SIG-M5 treated with dmso at 0.1 percent for 504 hours (cell line): ENCODE measurements at regions not wholly inside any gene's neighbourhood (a gene's known extent, or its start where the extent isn't known, plus 50 kb on each side); places are given as distances from the start of the nearest gene placed in this dataset.
"Not testable (repeated sequence)": the region's sequence is repeated elsewhere in the genome, so short reads cannot be mapped to it uniquely, and the experiment has no call there.

ENCODE experiments used
- DNase-seq: peaks from one replicate; lab custom pipeline; 2025; ENCODE audit not compliant: unreplicated experiment; lab: John Stamatoyannopoulos, UW

- no peak for DNase-seq
These were observed 1371.4 kb downstream of the ADGRL3 start for GRCh38 chr4:62571494-62571893.

- no peak for DNase-seq
These were observed 1360.7 kb downstream of the ADGRL3 start for GRCh38 chr4:62560858-62561257.

- no peak for DNase-seq
These were observed 1350.0 kb downstream of the ADGRL3 start for GRCh38 chr4:62550121-62550520.

GRCh38 chr4:62549601-62550000, 1349.5 kb downstream of the ADGRL3 start:
- DNase-seq, result no peak

GRCh38 chr4:62548765-62549164, 1348.6 kb downstream of the ADGRL3 start:
- DNase-seq, result no peak

GRCh38 chr4:62548108-62548524, 1348.0 kb downstream of the ADGRL3 start:
- no peak for DNase-seq

- DNase-seq, result no peak
These were observed 1344.3 kb downstream of the ADGRL3 start for GRCh38 chr4:62544428-62544827.

GRCh38 chr4:62543002-62543401, 1342.9 kb downstream of the ADGRL3 start:
- DNase-seq, result no peak

GRCh38 chr4:62533573-62533972, 1333.4 kb downstream of the ADGRL3 start:
- DNase-seq, result no peak

- no peak for DNase-seq
These were observed 1331.6 kb downstream of the ADGRL3 start for GRCh38 chr4:62531731-62532130.

- DNase-seq, result no peak
These were observed 1331.1 kb downstream of the ADGRL3 start for GRCh38 chr4:62531264-62531663.

- DNase-seq, result no peak
These were observed 1328.7 kb downstream of the ADGRL3 start for GRCh38 chr4:62528874-62529273.

GRCh38 chr4:62526671-62527070, 1326.5 kb downstream of the ADGRL3 start:
- no peak for DNase-seq

- DNase-seq, result no peak
These were observed 1323.1 kb downstream of the ADGRL3 start for GRCh38 chr4:62523256-62523655.

GRCh38 chr4:62522273-62522672, 1322.1 kb downstream of the ADGRL3 start:
- DNase-seq, result no peak

GRCh38 chr4:62517716-62518115, 1317.6 kb downstream of the ADGRL3 start:
- no peak for DNase-seq

- no peak for DNase-seq
These were observed 1313.2 kb downstream of the ADGRL3 start for GRCh38 chr4:62513306-62513705.

- no peak for DNase-seq
These were observed 1312.1 kb downstream of the ADGRL3 start for GRCh38 chr4:62512271-62512670.

GRCh38 chr4:62510228-62510627, 1310.1 kb downstream of the ADGRL3 start:
- no peak for DNase-seq

GRCh38 chr4:62500296-62500695, 1300.2 kb downstream of the ADGRL3 start:
- no peak for DNase-seq

GRCh38 chr4:62495032-62495431, 1294.9 kb downstream of the ADGRL3 start:
- no peak for DNase-seq

GRCh38 chr4:62491756-62492155, 1291.6 kb downstream of the ADGRL3 start:
- not testable (repeated sequence) for DNase-seq

- DNase-seq, result no peak
These were observed 1290.5 kb downstream of the ADGRL3 start for GRCh38 chr4:62490635-62491034.

GRCh38 chr4:62487016-62487415, 1286.9 kb downstream of the ADGRL3 start:
- no peak for DNase-seq
